ENCODE measurements at regions not wholly inside any gene's neighbourhood (a gene's known extent, or its start where the extent isn't known, plus 50 kb on each side); places are given as distances from the start of the nearest gene placed in this dataset.

DNA sequence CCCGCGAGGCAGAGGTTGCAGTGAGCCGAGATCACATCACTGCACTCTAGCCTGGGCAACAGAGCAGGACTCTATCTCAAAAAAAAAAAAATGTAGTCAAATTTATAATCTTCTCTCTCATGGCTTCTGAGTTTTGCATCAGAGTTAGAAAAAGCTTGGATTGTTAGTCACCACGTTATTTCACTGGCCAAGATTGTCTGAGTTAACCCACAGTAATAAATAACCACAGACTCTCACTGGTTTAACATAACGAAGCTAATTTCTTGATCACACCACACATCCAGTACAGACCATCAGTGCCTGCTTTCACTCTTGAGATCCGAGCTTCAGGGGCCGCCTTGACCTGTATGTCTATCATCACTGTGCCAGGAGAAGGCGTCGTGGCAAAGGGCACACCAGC lies 116.8 kb upstream of the JCAD start:
- no peaks in the 10 kb centered on the region for H3K36me3 ChIP-seq (ENCODE audit: control insufficient read depth in 2 of 2, extremely low read depth in 1 of 2, insufficient read depth in 2 of 2, low read length in 2 of 2)
- no peak for TF ChIP-seq GATA2 (IDR thresholded peaks at IDR 0.05; ENCODE audit: insufficient read depth, insufficient read length, low read depth, low read length)
- DNase-seq (ENCODE audit: low read depth, low spot score), result no peak
- CTCF ChIA-PET, result no interaction called here
- H3K4me3 ChIP-seq (replicated peaks in 1 of 3; ENCODE audit: insufficient read depth in 1 of 3, low read depth in 1 of 3, low read length in 3 of 3), result no peak overlapping the region
- H3K27ac ChIP-seq (ENCODE audit: insufficient read depth, low read depth, low read length), result no peak overlapping the region
- FAIRE-seq, result peak; percentile 64
- H3K9me1 ChIP-seq (replicated peaks; ENCODE audit: control insufficient read depth, extremely low read depth, insufficient read depth, low read length), result no peaks in the 10 kb centered on the region
- H3K4me2 ChIP-seq (ENCODE audit: insufficient read depth, low read length), result no peak overlapping the region
- no peak overlapping the region for H2AFZ ChIP-seq (ENCODE audit: low read depth, low read length)
- H3K9me3 ChIP-seq (replicated peaks; ENCODE audit: control insufficient read depth, insufficient read depth, low read length), result no peaks in the 10 kb centered on the region
- no peaks in the 10 kb centered on the region for H3K4me1 ChIP-seq (ENCODE audit: control insufficient read depth, extremely low read depth, insufficient read depth, low read length)
- no peaks in the 10 kb centered on the region for H4K20me1 ChIP-seq (replicated peaks; ENCODE audit: control insufficient read depth, extremely low read depth, insufficient read depth, low read length)
- no peaks in the 10 kb centered on the region for H3K79me2 ChIP-seq (ENCODE audit: control insufficient read depth, insufficient read depth, low read length)
- H3K27me3 ChIP-seq (ENCODE audit: control insufficient read depth in 2 of 2, insufficient read depth in 2 of 2, low read length in 2 of 2), result no peaks in the 10 kb centered on the region
- POLR2A ChIA-PET, result no interaction called here
- dilution Hi-C loops (cut with MboI; ENCODE audit: extremely low pct_ligation_motif_present, low sequenced_read_pairs), result no loop called here
- no peak overlapping the region for H3K9ac ChIP-seq (replicated peaks; ENCODE audit: extremely low read depth, insufficient read depth, low read length)
- no TSS peak for BruUV-seq (replicated peaks)
- intact Hi-C loops (cut with micrococcal nuclease), result no loop called here

DNA sequence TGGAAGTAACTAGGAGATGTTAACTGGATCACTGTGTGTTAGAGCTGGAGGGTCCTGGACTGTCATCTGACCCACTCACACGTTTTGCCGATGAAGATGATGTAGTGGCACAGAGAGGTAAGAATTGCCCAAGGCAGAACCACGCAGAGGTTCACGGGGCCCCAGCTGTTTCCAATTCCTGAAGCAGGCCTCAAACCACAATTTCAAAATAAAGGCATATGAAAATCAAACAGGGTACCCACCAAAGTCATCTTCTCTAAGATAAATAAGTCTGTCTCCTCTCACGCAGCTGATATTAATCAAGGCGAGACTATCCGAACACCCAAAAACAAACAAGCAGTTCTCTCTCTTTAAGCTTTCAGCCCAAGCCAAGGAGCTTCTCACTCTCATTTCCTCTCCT lies 113.3 kb upstream of the JCAD start:
- DNase-seq (ENCODE audit: low read depth, low spot score) (no peak), FAIRE-seq (no peak)
- H3K9me1 ChIP-seq (replicated peaks; ENCODE audit: control insufficient read depth, extremely low read depth, insufficient read depth, low read length), result no peaks in the 10 kb centered on the region
- no peaks in the 10 kb centered on the region for H4K20me1 ChIP-seq (replicated peaks; ENCODE audit: control insufficient read depth, extremely low read depth, insufficient read depth, low read length)
- BruUV-seq (replicated peaks), result no TSS peak
- H3K9ac ChIP-seq (replicated peaks; ENCODE audit: extremely low read depth, insufficient read depth, low read length), result no peak overlapping the region
- intact Hi-C loops (cut with micrococcal nuclease), result no loop called here
- no peaks in the 10 kb centered on the region for H3K79me2 ChIP-seq (ENCODE audit: control insufficient read depth, insufficient read depth, low read length)
- no peaks in the 10 kb centered on the region for H3K9me3 ChIP-seq (replicated peaks; ENCODE audit: control insufficient read depth, insufficient read depth, low read length)
- dilution Hi-C loops (cut with MboI; ENCODE audit: extremely low pct_ligation_motif_present, low sequenced_read_pairs), result no loop called here
- no peaks in the 10 kb centered on the region for H3K36me3 ChIP-seq (ENCODE audit: control insufficient read depth in 2 of 2, extremely low read depth in 1 of 2, insufficient read depth in 2 of 2, low read length in 2 of 2)
- no peak overlapping the region for H3K4me2 ChIP-seq (ENCODE audit: insufficient read depth, low read length)
- H3K4me1 ChIP-seq (ENCODE audit: control insufficient read depth, extremely low read depth, insufficient read depth, low read length), result no peaks in the 10 kb centered on the region
- TF ChIP-seq FOS (IDR thresholded peaks at IDR 0.05; ENCODE audit: borderline replicate concordance, insufficient read depth, low read length) (no peak), JUN (IDR thresholded peaks at IDR 0.05; ENCODE audit: borderline replicate concordance, insufficient read depth, insufficient read length, low read depth) (no peak), EZH2 (IDR thresholded peaks at IDR 0.05; ENCODE audit: borderline replicate concordance, low read depth, low read length, severe bottlenecking) (no peak), POLR2AphosphoS5 (IDR thresholded peaks at IDR 0.05; ENCODE audit: insufficient read depth, low read depth, low read length) (no peak), GATA2 (IDR thresholded peaks at IDR 0.05; ENCODE audit: insufficient read depth, insufficient read length, low read depth, low read length) (no peak), POLR2A (IDR thresholded peaks at IDR 0.05; ENCODE audit: low read depth, low read length) (no peak), MYC (IDR thresholded peaks at IDR 0.05; ENCODE audit: low read depth, low read length) (no peak)
- TF ChIP-seq, protein P1, sequence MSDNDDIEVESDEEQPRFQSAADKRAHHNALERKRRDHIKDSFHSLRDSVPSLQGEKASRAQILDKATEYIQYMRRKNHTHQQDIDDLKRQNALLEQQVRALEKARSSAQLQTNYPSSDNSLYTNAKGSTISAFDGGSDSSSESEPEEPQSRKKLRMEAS (IDR thresholded peaks at IDR 0.05; ENCODE audit: insufficient read depth, insufficient read length), result no peak
- TF ChIP-seq, protein P2, sequence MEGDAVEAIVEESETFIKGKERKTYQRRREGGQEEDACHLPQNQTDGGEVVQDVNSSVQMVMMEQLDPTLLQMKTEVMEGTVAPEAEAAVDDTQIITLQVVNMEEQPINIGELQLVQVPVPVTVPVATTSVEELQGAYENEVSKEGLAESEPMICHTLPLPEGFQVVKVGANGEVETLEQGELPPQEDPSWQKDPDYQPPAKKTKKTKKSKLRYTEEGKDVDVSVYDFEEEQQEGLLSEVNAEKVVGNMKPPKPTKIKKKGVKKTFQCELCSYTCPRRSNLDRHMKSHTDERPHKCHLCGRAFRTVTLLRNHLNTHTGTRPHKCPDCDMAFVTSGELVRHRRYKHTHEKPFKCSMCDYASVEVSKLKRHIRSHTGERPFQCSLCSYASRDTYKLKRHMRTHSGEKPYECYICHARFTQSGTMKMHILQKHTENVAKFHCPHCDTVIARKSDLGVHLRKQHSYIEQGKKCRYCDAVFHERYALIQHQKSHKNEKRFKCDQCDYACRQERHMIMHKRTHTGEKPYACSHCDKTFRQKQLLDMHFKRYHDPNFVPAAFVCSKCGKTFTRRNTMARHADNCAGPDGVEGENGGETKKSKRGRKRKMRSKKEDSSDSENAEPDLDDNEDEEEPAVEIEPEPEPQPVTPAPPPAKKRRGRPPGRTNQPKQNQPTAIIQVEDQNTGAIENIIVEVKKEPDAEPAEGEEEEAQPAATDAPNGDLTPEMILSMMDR (IDR thresholded peaks at IDR 0.05; ENCODE audit: extremely low read depth in 1 of 2, insufficient read depth in 1 of 2, low read depth in 1 of 2, low read length in 2 of 2), result no peak
- H3K27ac ChIP-seq (ENCODE audit: insufficient read depth, low read depth, low read length), result no peak overlapping the region
- H3K4me3 ChIP-seq (replicated peaks in 1 of 3; ENCODE audit: insufficient read depth in 1 of 3, low read depth in 1 of 3, low read length in 3 of 3), result no peak overlapping the region
- no peaks in the 10 kb centered on the region for H3K27me3 ChIP-seq (ENCODE audit: control insufficient read depth in 2 of 2, insufficient read depth in 2 of 2, low read length in 2 of 2)
- H2AFZ ChIP-seq (ENCODE audit: low read depth, low read length), result no peak overlapping the region
- ChIA-PET POLR2A (no interaction called here), CTCF (interaction anchor here (0.9 to 1.8 kb wide), 5 partner anchors 9 to 187 kb away, joined by 3 to 6 read pairs (median 3); no protein-coding TSS in a partner anchor)

All from endothelial cell of umbilical vein (primary cell).